GM23338 (cell line): ENCODE measurements at regions not wholly inside any gene's neighbourhood (a gene's known extent, or its start where the extent isn't known, plus 50 kb on each side); places are given as distances from the start of the nearest gene placed in this dataset.

Source experiments
- CREB1 ChIP-seq: fragments of 250-450 bp; sonication (Bioruptor Pico); IDR thresholded peaks from 2 replicates; pipeline ENCODE4 v1.5.0; 2020; ENCODE audit warnings: low read depth, mild to moderate bottlenecking, moderate library complexity
- CTCF ChIP-seq, 2 experiments: fragments of 200-600 bp in 1 of 2; sonication (generic) in 1 of 2; conservative IDR thresholded peaks; 2 replicates each; pipeline versions ENCODE4 v1.5.1 to v1.6.1; 2016 to 2017; ENCODE audit warnings: antibody characterized with exemption in 2 of 2, low read depth in 2 of 2, mild to moderate bottlenecking in 2 of 2, moderate library complexity in 1 of 2
- ETS1 ChIP-seq: IDR thresholded peaks from 2 replicates; pipeline ENCODE4 v1.6.1; 2016; ENCODE audit warnings: antibody characterized with exemption
- EZH2 ChIP-seq: fragments of 200-600 bp; sonication (generic); IDR thresholded peaks from one replicate; pipeline ENCODE4 v1.8.0; 2017; ENCODE audit warnings: antibody characterized with exemption, mild to moderate bottlenecking, low read depth; ENCODE audit not compliant: unreplicated experiment
- EZH2phosphoT487 ChIP-seq: fragments of 200-600 bp; sonication (generic); IDR thresholded peaks from one replicate; pipeline ENCODE4 v1.8.1; 2018; ENCODE audit warnings: antibody characterized with exemption; ENCODE audit not compliant: unreplicated experiment
- JUNB ChIP-seq: IDR thresholded peaks from one replicate; pipeline ENCODE4 v1.6.1; 2016; ENCODE audit warnings: antibody characterized with exemption; ENCODE audit not compliant: unreplicated experiment
- POLR2AphosphoS5 ChIP-seq: IDR thresholded peaks from 2 replicates; pipeline ENCODE4 v1.6.1; 2016; ENCODE audit warnings: antibody characterized with exemption, low read depth
- REST ChIP-seq: IDR thresholded peaks from one replicate; pipeline ENCODE4 v1.6.1; 2018; ENCODE audit warnings: antibody characterized with exemption; ENCODE audit not compliant: unreplicated experiment
- STAT1 ChIP-seq: IDR thresholded peaks from one replicate; pipeline ENCODE4 v1.6.1; 2016; ENCODE audit warnings: antibody characterized with exemption; ENCODE audit not compliant: unreplicated experiment
- ZNF114 ChIP-seq: fragments of 250-450 bp; sonication (Bioruptor Pico); IDR thresholded peaks from 2 replicates; pipeline ENCODE4 v1.5.0; 2020; ENCODE audit warnings: mild to moderate bottlenecking, moderate library complexity
- ZNF331 ChIP-seq: fragments of 250-450 bp; sonication (Bioruptor Pico); IDR thresholded peaks from 2 replicates; pipeline ENCODE4 v1.5.0; 2020; ENCODE audit warnings: low read depth, mild to moderate bottlenecking, moderate library complexity

- TF ChIP-seq JUNB, result no peak
- TF ChIP-seq REST, result no peak
- no peak for TF ChIP-seq CTCF (conservative IDR thresholded peaks at IDR 0.05; ENCODE audit: low read depth in 2 of 2)
- no peak for TF ChIP-seq EZH2
- no peak for TF ChIP-seq EZH2phosphoT487
- TF ChIP-seq STAT1, result no peak
- no peak for TF ChIP-seq ZNF114 (CRISPR knock-in tag)
- TF ChIP-seq POLR2AphosphoS5, result no peak
- no peak for TF ChIP-seq ZNF331 (CRISPR knock-in tag)
- TF ChIP-seq CREB1 (CRISPR knock-in tag), result no peak
- TF ChIP-seq ETS1, result no peak
Observed at GRCh38 chr11:134945993-134946392, 534.0 kb upstream of the B3GAT1 start.
